Liver (tissue), 8 donors: ENCODE measurements at regions not wholly inside any gene's neighbourhood (a gene's known extent, or its start where the extent isn't known, plus 50 kb on each side); places are given as distances from the start of the nearest gene placed in this dataset.

Experiments used
- DNase-seq: peaks from one replicate; pipeline ENCODE4 v3.0.0-alpha.2; 2017; ENCODE audit warnings: low spot score
- H3K27ac ChIP-seq, 2 donors: one replicate each; pipeline ENCODE4 v1.7.0; 2013; ENCODE audit warnings: inconsistent platforms in 2 of 2, low read length in 2 of 2, control low read depth in 1 of 2, low read depth in 1 of 2, mild to moderate bottlenecking in 1 of 2
- H3K27me3 ChIP-seq, 4 donors: one replicate each; pipeline versions ENCODE4 v1.6.1 to v1.7.0; 2013; ENCODE audit warnings: low read length in 3 of 4, inconsistent platforms in 1 of 4, mild to moderate bottlenecking in 1 of 4, moderate library complexity in 1 of 4; ENCODE audit not compliant: control insufficient read depth in 4 of 4, insufficient read depth in 4 of 4
- H3K36me3 ChIP-seq, 4 donors: one replicate each; pipeline versions ENCODE4 v1.6.1 to v1.7.0; 2013; ENCODE audit warnings: low read length in 3 of 4, mild to moderate bottlenecking in 3 of 4, low read depth in 1 of 4, moderate library complexity in 1 of 4; ENCODE audit not compliant: control insufficient read depth in 4 of 4, insufficient read depth in 3 of 4
- H3K4me1 ChIP-seq, 4 donors: one replicate each; pipeline versions ENCODE4 v1.6.1 to v1.7.0; 2013; ENCODE audit warnings: low read length in 3 of 4, mild to moderate bottlenecking in 3 of 4, moderate library complexity in 1 of 4; ENCODE audit not compliant: control insufficient read depth in 4 of 4, insufficient read depth in 4 of 4
- H3K4me3 ChIP-seq, 3 donors: one replicate each; pipeline versions ENCODE4 v1.6.1 to v1.7.0; 2013; ENCODE audit warnings: low read length in 3 of 3, control low read depth in 1 of 3, low read depth in 1 of 3, mild to moderate bottlenecking in 1 of 3
- H3K9ac ChIP-seq, 2 donors: one replicate each; pipeline ENCODE4 v1.7.0; 2013; ENCODE audit warnings: low read length in 2 of 2, mild to moderate bottlenecking in 2 of 2, moderate library complexity in 2 of 2, control low read depth in 1 of 2, low read depth in 1 of 2
- H3K9me3 ChIP-seq, 4 donors: one replicate each; pipeline versions ENCODE4 v1.6.1 to v1.7.0; 2013; ENCODE audit warnings: low read length in 3 of 4; ENCODE audit not compliant: control insufficient read depth in 4 of 4
- ATF3 ChIP-seq: IDR thresholded peaks from 2 replicates; pipeline ENCODE4 v1.6.1; 2016; ENCODE audit warnings: antibody characterized with exemption
- CTCF ChIP-seq: fragments of 150-350 bp; IDR thresholded peaks from 2 replicates; pipeline ENCODE4 v1.5.1; 2017; ENCODE audit warnings: improper control_type of control experiment, low read depth, low read length; ENCODE audit not compliant: missing input control
- EGR1 ChIP-seq, 2 donors: IDR thresholded peaks; 2 replicates each; pipeline ENCODE4 v1.6.1; 2016 to 2018; ENCODE audit warnings: antibody characterized with exemption in 2 of 2, low read depth in 2 of 2
- FOXA1 ChIP-seq: IDR thresholded peaks from 2 replicates; pipeline ENCODE4 v1.6.1; 2016; ENCODE audit warnings: antibody characterized with exemption
- FOXA2 ChIP-seq: IDR thresholded peaks from 2 replicates; pipeline ENCODE4 v1.6.1; 2016; ENCODE audit warnings: antibody characterized with exemption
- GABPA ChIP-seq, 2 donors: IDR thresholded peaks in 1 of 2; conservative IDR thresholded peaks in 1 of 2; 2 replicates each; pipeline ENCODE4 v1.6.1; 2016; ENCODE audit warnings: antibody characterized with exemption in 2 of 2, mild to moderate bottlenecking in 1 of 2, moderate library complexity in 1 of 2
- HNF4A ChIP-seq, 2 donors: conservative IDR thresholded peaks; 2 replicates each; pipeline ENCODE4 v1.6.1; 2016; ENCODE audit warnings: antibody characterized with exemption in 2 of 2, mild to moderate bottlenecking in 2 of 2
- HNF4G ChIP-seq: IDR thresholded peaks from 2 replicates; pipeline ENCODE4 v1.6.1; 2016; ENCODE audit warnings: antibody characterized with exemption
- JUND ChIP-seq, 2 donors: IDR thresholded peaks; 2 replicates each; pipeline ENCODE4 v1.6.1; 2016; ENCODE audit warnings: antibody characterized with exemption in 2 of 2
- NR2F2 ChIP-seq: IDR thresholded peaks from 2 replicates; pipeline ENCODE4 v1.6.1; 2016; ENCODE audit warnings: antibody characterized with exemption
- RAD21 ChIP-seq, 2 donors: IDR thresholded peaks; 2 replicates each; pipeline ENCODE4 v1.6.1; 2016; ENCODE audit warnings: antibody characterized with exemption in 2 of 2, mild to moderate bottlenecking in 2 of 2
- REST ChIP-seq: IDR thresholded peaks from 2 replicates; pipeline ENCODE4 v1.6.1; 2016; ENCODE audit warnings: antibody characterized with exemption, mild to moderate bottlenecking
- RXRA ChIP-seq, 2 donors: IDR thresholded peaks; 2 replicates each; pipeline ENCODE4 v1.6.1; 2017 to 2018; ENCODE audit warnings: antibody characterized with exemption in 2 of 2, mild to moderate bottlenecking in 1 of 2
- SP1 ChIP-seq: IDR thresholded peaks from 2 replicates; pipeline ENCODE4 v1.6.1; 2018; ENCODE audit warnings: antibody characterized with exemption, mild to moderate bottlenecking
- TAF1 ChIP-seq: conservative IDR thresholded peaks from 2 replicates; pipeline ENCODE4 v1.6.1; 2016; ENCODE audit warnings: antibody characterized with exemption, mild to moderate bottlenecking
- WGBS: extraction: QIAGEN DNeasy Blood & Tissue Kit; methylation state at CpG from one replicate; pipeline ENCODE4 v1.1.7; 2013; 5-methylcytosine and 5-hydroxymethylcytosine counted together
- TF ChIP-seq, protein P1 (sequence below): IDR thresholded peaks from 2 replicates; pipeline ENCODE4 v1.6.1; 2016; ENCODE audit warnings: antibody characterized with exemption
- donor health status: healthy.
- donor health status: healthy.
- donor health status: healthy.
- donor health status: healthy.
- donor health status: healthy.

DNA sequence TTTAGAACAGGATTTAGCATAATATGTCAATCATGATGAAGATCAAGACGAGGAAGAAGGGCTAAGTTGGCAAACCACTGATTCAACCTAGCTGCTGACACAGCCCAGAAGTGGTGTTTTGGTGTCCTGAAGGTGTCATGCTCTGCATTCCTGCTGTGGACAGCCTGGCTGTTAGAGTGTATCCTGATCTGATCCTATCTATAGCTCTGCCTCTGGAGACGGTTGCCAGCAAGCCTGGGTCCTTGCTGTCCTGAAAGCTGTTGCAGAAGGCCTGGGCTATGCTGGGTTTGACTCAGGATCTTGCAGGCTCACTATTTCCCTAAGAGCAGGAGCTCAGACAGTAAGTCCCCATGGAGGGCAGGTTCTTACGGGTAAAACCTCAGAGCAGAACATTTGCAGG lies 416.4 kb downstream of the TSHZ3 start:
- Histone ChIP-seq H3K27ac (no peak overlapping the region), H3K4me3 (no peak overlapping the region), H3K36me3 (no peaks in the 10 kb centered on the region), H3K27me3 (no peaks in the 10 kb centered on the region), H3K9ac (no peak overlapping the region), H3K4me1 (no peaks in the 10 kb centered on the region), H3K9me3 (peaks cover 0 to 6% (median 3%) of the 10 kb centered on the region in 4 donors)
- DNase-seq = no peak
- WGBS = 49% methylated on average over 3 of the region's 3 CpGs
- no peak for TF ChIP-seq HNF4A (conservative IDR thresholded peaks at IDR 0.05)
- TF ChIP-seq SP1 = no peak
- no peak for TF ChIP-seq FOXA1
- TF ChIP-seq EGR1 (IDR thresholded peaks at IDR 0.05; ENCODE audit: low read depth in 2 of 2) = no peak
- no peak for TF ChIP-seq CTCF
- no peak for TF ChIP-seq FOXA2
- no peak for TF ChIP-seq HNF4G
- no peak for TF ChIP-seq ATF3
- TF ChIP-seq, protein P1, sequence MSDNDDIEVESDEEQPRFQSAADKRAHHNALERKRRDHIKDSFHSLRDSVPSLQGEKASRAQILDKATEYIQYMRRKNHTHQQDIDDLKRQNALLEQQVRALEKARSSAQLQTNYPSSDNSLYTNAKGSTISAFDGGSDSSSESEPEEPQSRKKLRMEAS = no peak
- TF ChIP-seq NR2F2 = no peak
- TF ChIP-seq RAD21 (IDR thresholded peaks at IDR 0.05) = no peak
- TF ChIP-seq RXRA (IDR thresholded peaks at IDR 0.05) = no peak

DNA sequence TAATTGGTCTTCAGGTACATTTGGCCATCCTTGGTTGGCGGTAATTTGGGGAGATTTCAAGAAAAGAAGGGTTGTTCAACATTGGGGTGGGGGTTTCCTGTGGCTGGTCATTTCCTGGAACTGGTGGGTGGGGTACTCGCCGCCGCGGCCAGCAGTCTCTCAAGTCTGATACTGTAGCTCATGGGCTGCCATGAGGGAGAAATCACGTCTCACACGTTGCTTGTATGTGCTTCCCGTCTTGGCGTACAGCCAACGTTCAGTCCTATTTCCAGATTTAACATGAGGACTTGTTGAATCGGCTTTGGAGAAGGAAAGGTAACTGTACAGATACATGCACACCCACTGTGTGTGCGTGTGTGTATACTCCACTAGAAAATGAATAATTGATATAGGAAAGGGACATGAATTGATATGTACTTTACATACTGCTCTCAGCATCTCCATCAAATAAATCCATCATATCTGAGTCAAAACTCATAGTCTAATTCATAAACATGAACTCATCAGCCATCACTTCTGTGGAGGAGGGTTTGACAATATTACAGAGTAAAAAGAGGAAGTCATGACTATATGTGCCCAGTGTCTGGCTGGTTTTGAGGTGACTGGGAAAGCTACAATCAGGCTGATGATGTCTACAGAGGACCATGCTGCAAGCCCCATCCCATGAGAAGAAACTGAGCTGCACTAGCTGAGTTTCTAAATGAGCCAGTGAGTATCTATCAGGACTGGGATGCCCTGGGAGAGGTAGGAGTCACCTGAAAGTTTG lies 418.1 kb downstream of the TSHZ3 start:
- no peak for TF ChIP-seq FOXA1
- TF ChIP-seq CTCF = no peak
- TF ChIP-seq HNF4G = no peak
- no peak for TF ChIP-seq TAF1
- no peak for TF ChIP-seq JUND (IDR thresholded peaks at IDR 0.05)
- no peak for TF ChIP-seq FOXA2
- TF ChIP-seq NR2F2 = no peak
- no peak for TF ChIP-seq SP1
- no peak for TF ChIP-seq ATF3
- TF ChIP-seq REST = no peak
- TF ChIP-seq GABPA (IDR thresholded peaks at IDR 0.05 in 1 of 2, conservative IDR thresholded peaks at IDR 0.05 in 1 of 2) = no peak
- TF ChIP-seq HNF4A (conservative IDR thresholded peaks at IDR 0.05) = no peak
- TF ChIP-seq, protein P1 = no peak
- no peak for DNase-seq
- Histone ChIP-seq H3K27me3 (no peaks in the 10 kb centered on the region), H3K4me3 (no peak overlapping the region), H3K27ac (no peak overlapping the region), H3K36me3 (no peaks in the 10 kb centered on the region), H3K4me1 (no peaks in the 10 kb centered on the region), H3K9ac (no peak overlapping the region), H3K9me3 (peaks cover 0 to 6% (median 3%) of the 10 kb centered on the region in 4 donors)
- WGBS = 79% methylated on average over 12 of the region's 12 CpGs
